ENCODE measurements at regions not wholly inside any gene's neighbourhood (a gene's known extent, or its start where the extent isn't known, plus 50 kb on each side); places are given as distances from the start of the nearest gene placed in this dataset.

GRCh38 chr15:77889009-77889806 lies 188.3 kb downstream of the TBC1D2B start:
- TF ChIP-seq EZH2 (IDR thresholded peaks at IDR 0.05; ENCODE audit: borderline replicate concordance, insufficient read depth, low read depth, low read length, poor library complexity, severe bottlenecking), result no peak
- TF ChIP-seq CTCF (IDR thresholded peaks at IDR 0.05), result no peak

Measured in B cell (primary cell).